RWPE1 (cell line): ENCODE measurements at regions not wholly inside any gene's neighbourhood (a gene's known extent, or its start where the extent isn't known, plus 50 kb on each side); places are given as distances from the start of the nearest gene placed in this dataset.

Source experiments
- CTCF ChIA-PET: fragments of 350-600 bp; sonication (Branson Sonifier 250); formaldehyde crosslinking; extraction: SDS; loops from one replicate; lab custom pipeline; 2021; lab: Yijun Ruan, JAX
- POLR2A ChIA-PET: fragments of 400-600 bp; formaldehyde crosslinking; extraction: SDS; loops from one replicate; lab custom pipeline; 2020; ENCODE audit warnings: antibody characterized with exemption; ENCODE audit not compliant: low non-redundant PET; lab: Yijun Ruan, JAX
- DNase-seq: peaks from one replicate; pipeline ENCODE4 v3.0.0; 2012; ENCODE audit warnings: low spot score
- H3K27ac ChIP-seq: fragments of 450-650 bp; 2 replicates; pipeline ENCODE4 v1.5.1; 2017
- TF ChIP-seq, protein P1 (sequence below): fragments of 450-650 bp; conservative IDR thresholded peaks from 2 replicates; pipeline ENCODE4 v1.5.1; 2017; ENCODE audit warnings: low read depth, mild to moderate bottlenecking

- TF ChIP-seq, protein P1, sequence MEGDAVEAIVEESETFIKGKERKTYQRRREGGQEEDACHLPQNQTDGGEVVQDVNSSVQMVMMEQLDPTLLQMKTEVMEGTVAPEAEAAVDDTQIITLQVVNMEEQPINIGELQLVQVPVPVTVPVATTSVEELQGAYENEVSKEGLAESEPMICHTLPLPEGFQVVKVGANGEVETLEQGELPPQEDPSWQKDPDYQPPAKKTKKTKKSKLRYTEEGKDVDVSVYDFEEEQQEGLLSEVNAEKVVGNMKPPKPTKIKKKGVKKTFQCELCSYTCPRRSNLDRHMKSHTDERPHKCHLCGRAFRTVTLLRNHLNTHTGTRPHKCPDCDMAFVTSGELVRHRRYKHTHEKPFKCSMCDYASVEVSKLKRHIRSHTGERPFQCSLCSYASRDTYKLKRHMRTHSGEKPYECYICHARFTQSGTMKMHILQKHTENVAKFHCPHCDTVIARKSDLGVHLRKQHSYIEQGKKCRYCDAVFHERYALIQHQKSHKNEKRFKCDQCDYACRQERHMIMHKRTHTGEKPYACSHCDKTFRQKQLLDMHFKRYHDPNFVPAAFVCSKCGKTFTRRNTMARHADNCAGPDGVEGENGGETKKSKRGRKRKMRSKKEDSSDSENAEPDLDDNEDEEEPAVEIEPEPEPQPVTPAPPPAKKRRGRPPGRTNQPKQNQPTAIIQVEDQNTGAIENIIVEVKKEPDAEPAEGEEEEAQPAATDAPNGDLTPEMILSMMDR = no peak
- POLR2A ChIA-PET = no interaction called here
- CTCF ChIA-PET = no interaction called here
- no peak overlapping the region for H3K27ac ChIP-seq
- DNase-seq = no peak
These were observed 69.8 kb downstream of the EFNB1 start for GRCh38 chrX:68898598-68898997.

GRCh38 chrX:68897118-68897945 lies 68.5 kb downstream of the EFNB1 start:
- DNase-seq = no peak
- ChIA-PET CTCF (interaction anchor here (0.7 kb wide), 1 partner anchor 26 kb away, joined by 3 read pairs; no protein-coding TSS in a partner anchor), POLR2A (no interaction called here)
- no peak overlapping the region for H3K27ac ChIP-seq
- TF ChIP-seq, protein P1 = no peak

GRCh38 chrX:68896581-68896980 lies 67.8 kb downstream of the EFNB1 start:
- TF ChIP-seq, protein P1 = no peak
- no peak for DNase-seq
- H3K27ac ChIP-seq = peak overlapping the region; percentile 96
- ChIA-PET POLR2A (no interaction called here), CTCF (no interaction called here)

DNA sequence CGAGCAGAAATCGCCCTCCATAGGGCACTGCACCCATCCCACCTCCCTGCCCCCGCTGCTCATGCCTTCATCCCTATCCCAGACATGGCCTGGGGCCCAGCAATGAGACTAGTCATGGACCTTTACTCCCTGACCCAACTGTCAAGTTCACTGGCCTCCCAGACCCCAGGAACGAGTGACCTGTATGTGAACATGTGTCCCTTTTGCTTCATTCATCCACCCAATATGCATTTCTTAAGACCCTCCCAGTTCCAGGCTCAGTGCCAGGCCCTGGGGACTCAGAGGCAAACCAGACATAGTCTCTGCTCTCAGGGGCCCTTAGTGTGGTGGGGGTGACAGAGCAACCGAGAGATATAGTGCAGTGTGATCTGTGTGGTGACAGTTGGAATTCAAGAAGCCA lies 67.0 kb downstream of the EFNB1 start:
- ChIA-PET POLR2A (interaction anchor here (1.1 kb wide), 1 partner anchor 67 kb away, joined by 4 read pairs; the partner anchor contains the start of gene EFNB1), CTCF (no interaction called here)
- TF ChIP-seq, protein P1 = no peak
- H3K27ac ChIP-seq = peak overlapping the region; percentile 96
- no peak for DNase-seq

GRCh38 chrX:68895341-68895755 lies 66.5 kb downstream of the EFNB1 start:
- ChIA-PET POLR2A (interaction anchor here (0.6 to 1.1 kb wide), 2 partner anchors 67 to 226 kb away, joined by 3 to 4 read pairs; partner anchors contain the start of gene EFNB1), CTCF (no interaction called here)
- peak; percentile 45 for DNase-seq
- peak overlapping the region; percentile 96 for H3K27ac ChIP-seq
- TF ChIP-seq, protein P1 = no peak

- POLR2A ChIA-PET = interaction anchor here (0.6 to 1.1 kb wide), 4 partner anchors 14 to 227 kb away, joined by 3 to 4 read pairs (median 4); partner anchors contain the start of gene EFNB1
- H3K27ac ChIP-seq = peak overlapping the region; percentile 96
- CTCF ChIA-PET = interaction anchor here (0.7 kb wide), 1 partner anchor 233 kb away, joined by 5 read pairs; no protein-coding TSS in a partner anchor
- TF ChIP-seq, protein P1 = no peak
- DNase-seq = peak; percentile 14
These were observed 65.9 kb downstream of the EFNB1 start for GRCh38 chrX:68894513-68895340.
